CD4-positive, alpha-beta T cell treated with Interleukin-4 for 1 hour (primary cell): ENCODE measurements at regions not wholly inside any gene's neighbourhood (a gene's known extent, or its start where the extent isn't known, plus 50 kb on each side); places are given as distances from the start of the nearest gene placed in this dataset.

Source experiments
- DNase-seq, 2 donors: peaks; one replicate each; pipeline ENCODE4 v3.0.0-alpha.2; 2020 to 2022

GRCh38 chr3:107308716-107309115 is 68.5 kb upstream of the CCDC54 start:
- DNase-seq, result no peak

- no peak for DNase-seq
These were observed 67.9 kb upstream of the CCDC54 start for GRCh38 chr3:107309312-107309711.

GRCh38 chr3:107313711-107314110 is 63.5 kb upstream of the CCDC54 start:
- DNase-seq, result no peak

GRCh38 chr3:107315141-107315540 is 62.1 kb upstream of the CCDC54 start:
- DNase-seq, result no peak

- DNase-seq, result no peak
These were observed 53.5 kb upstream of the CCDC54 start for GRCh38 chr3:107323723-107324122.

- no peak for DNase-seq
These were observed 51.8 kb upstream of the CCDC54 start for GRCh38 chr3:107325446-107325845.
